Trophoblast cell (in vitro differentiated cells and primary cell): ENCODE measurements at regions not wholly inside any gene's neighbourhood (a gene's known extent, or its start where the extent isn't known, plus 50 kb on each side); places are given as distances from the start of the nearest gene placed in this dataset.

Experiments
- DNase-seq, 2 donors: peaks; one replicate each; pipeline ENCODE4 v3.0.0-alpha.2; 2016
- H2AFZ ChIP-seq: 2 replicates; pipeline ENCODE4 v1.6.1; 2013; ENCODE audit warnings: low read length, moderate library complexity, mild to moderate bottlenecking; ENCODE audit not compliant: insufficient read depth, poor library complexity
- H2AK5ac ChIP-seq: 2 replicates; pipeline ENCODE4 v1.6.1; 2013; ENCODE audit warnings: mild to moderate bottlenecking, low read length
- H2BK120ac ChIP-seq: 2 replicates; pipeline ENCODE4 v1.6.1; 2013; ENCODE audit warnings: low read length, mild to moderate bottlenecking, moderate library complexity; ENCODE audit not compliant: insufficient read depth, poor library complexity
- H2BK12ac ChIP-seq: 2 replicates; pipeline ENCODE4 v1.6.1; 2013; ENCODE audit warnings: mild to moderate bottlenecking, low read length, moderate library complexity
- H2BK5ac ChIP-seq: 2 replicates; pipeline ENCODE4 v1.6.1; 2013; ENCODE audit warnings: low read length, low read depth, moderate library complexity, mild to moderate bottlenecking; ENCODE audit not compliant: poor library complexity
- H3K14ac ChIP-seq: 2 replicates; pipeline ENCODE4 v1.6.1; 2013; ENCODE audit warnings: mild to moderate bottlenecking, low read length
- H3K18ac ChIP-seq: 2 replicates; pipeline ENCODE4 v1.6.1; 2013; ENCODE audit warnings: mild to moderate bottlenecking, low read length
- H3K23ac ChIP-seq: 2 replicates; pipeline ENCODE4 v1.6.1; 2013; ENCODE audit warnings: low read length
- H3K27ac ChIP-seq: 2 replicates; pipeline ENCODE4 v1.5.1; 2013; ENCODE audit warnings: low read depth, mild to moderate bottlenecking, inconsistent platforms, low read length, moderate library complexity
- H3K27me3 ChIP-seq: 2 replicates; pipeline ENCODE4 v1.6.1; 2013; ENCODE audit warnings: inconsistent platforms, mild to moderate bottlenecking, low read length, moderate library complexity; ENCODE audit not compliant: insufficient read depth
- H3K36me3 ChIP-seq, 2 experiments: 1 replicate in 1 of 2; 2 replicates in 1 of 2; pipeline ENCODE4 v1.6.1; 2013; ENCODE audit warnings: low read length in 2 of 2, mild to moderate bottlenecking in 2 of 2, moderate library complexity in 1 of 2; ENCODE audit not compliant: insufficient read depth in 2 of 2, control insufficient read depth in 1 of 2
- H3K4ac ChIP-seq: 2 replicates; pipeline ENCODE4 v1.6.1; 2013; ENCODE audit warnings: low read depth, mild to moderate bottlenecking, low read length, moderate library complexity
- H3K4me1 ChIP-seq, 2 experiments: 1 replicate in 1 of 2; 2 replicates in 1 of 2; pipeline ENCODE4 v1.6.1; 2013; ENCODE audit warnings: low read length in 2 of 2, mild to moderate bottlenecking in 2 of 2, moderate library complexity in 1 of 2; ENCODE audit not compliant: insufficient read depth in 2 of 2, control insufficient read depth in 1 of 2
- H3K4me2 ChIP-seq: 2 replicates; pipeline ENCODE4 v1.6.1; 2013; ENCODE audit warnings: inconsistent platforms, mild to moderate bottlenecking, low read length, moderate library complexity
- H3K4me3 ChIP-seq: 2 replicates; pipeline ENCODE4 v1.5.1; 2013; ENCODE audit warnings: mild to moderate bottlenecking, low read depth, low read length, inconsistent platforms
- H3K79me1 ChIP-seq: one replicate; pipeline ENCODE4 v1.6.1; 2013; ENCODE audit warnings: low read length
- H3K79me2 ChIP-seq: 2 replicates; pipeline ENCODE4 v1.6.1; 2013; ENCODE audit warnings: low read length, mild to moderate bottlenecking; ENCODE audit not compliant: control insufficient read depth, insufficient read depth, poor library complexity
- H3K9ac ChIP-seq: 2 replicates; pipeline ENCODE4 v1.6.1; 2013; ENCODE audit warnings: mild to moderate bottlenecking, low read length
- H3K9me3 ChIP-seq: 2 replicates; pipeline ENCODE4 v1.6.1; 2013; ENCODE audit warnings: low read depth, mild to moderate bottlenecking, control low read depth, inconsistent platforms, low read length; ENCODE audit not compliant: insufficient read depth
- H4K12ac ChIP-seq: 2 replicates; pipeline ENCODE4 v1.6.1; 2013; ENCODE audit warnings: low read depth, mild to moderate bottlenecking, low read length, moderate library complexity
- H4K8ac ChIP-seq: 2 replicates; pipeline ENCODE4 v1.6.1; 2013; ENCODE audit warnings: low read depth, mild to moderate bottlenecking, low read length, moderate library complexity
- H4K91ac ChIP-seq: one replicate; pipeline ENCODE4 v1.6.1; 2013; ENCODE audit warnings: low read depth, mild to moderate bottlenecking, low read length, moderate library complexity
- WGBS: extraction: QIAGEN DNeasy Blood & Tissue Kit; methylation state at CpG from one replicate; pipeline ENCODE4 v1.1.7; 2013; ENCODE audit warnings: missing lambda C conversion rate; ENCODE audit not compliant: insufficient read length, insufficient coverage; ENCODE audit errors: extremely low coverage; 5-methylcytosine and 5-hydroxymethylcytosine counted together

DNA sequence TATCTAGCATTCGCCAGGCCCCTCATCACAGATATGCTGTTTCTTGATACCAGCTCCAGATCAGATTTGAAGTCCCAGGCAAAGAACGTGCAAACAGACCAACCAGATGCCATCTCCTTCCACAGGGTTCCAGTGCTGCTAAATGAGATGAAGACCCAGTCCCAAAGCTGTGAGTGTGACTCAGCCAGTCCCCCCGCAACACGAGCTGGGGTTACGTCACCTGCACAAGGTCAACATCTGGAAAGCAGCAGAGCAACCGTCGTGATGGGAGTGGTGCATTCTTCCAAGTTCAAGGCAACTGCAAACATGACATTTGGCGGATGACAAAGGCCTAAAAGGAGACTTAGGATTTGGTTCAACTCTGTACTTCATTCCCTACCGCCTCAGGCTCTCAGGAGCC, 69.6 kb upstream of the TIAM1 start:
- Histone ChIP-seq H3K14ac (no peak overlapping the region), H3K4me1 (peaks cover 5 to 16% of the 10 kb centered on the region in 2 experiments), H3K27ac (no peak overlapping the region), H4K91ac (no peak overlapping the region), H3K27me3 (no peaks in the 10 kb centered on the region), H3K9ac (no peak overlapping the region), H2BK12ac (no peak overlapping the region), H3K4me2 (no peak overlapping the region), H2AFZ (no peak overlapping the region), H2BK5ac (no peak overlapping the region), H2AK5ac (no peak overlapping the region), H3K9me3 (no peaks in the 10 kb centered on the region), H4K12ac (no peak overlapping the region), H3K36me3 (no peaks in the 10 kb centered on the region), H3K79me2 (no peaks in the 10 kb centered on the region), H3K18ac (no peak overlapping the region), H3K23ac (no peak overlapping the region), H3K4ac (no peak overlapping the region), H4K8ac (no peak overlapping the region), H3K79me1 (no peaks in the 10 kb centered on the region), H3K4me3 (no peak overlapping the region), H2BK120ac (no peak overlapping the region)
- no CpG with 5 or more reads among the region's 9 CpGs for WGBS
- no peak for DNase-seq

DNA sequence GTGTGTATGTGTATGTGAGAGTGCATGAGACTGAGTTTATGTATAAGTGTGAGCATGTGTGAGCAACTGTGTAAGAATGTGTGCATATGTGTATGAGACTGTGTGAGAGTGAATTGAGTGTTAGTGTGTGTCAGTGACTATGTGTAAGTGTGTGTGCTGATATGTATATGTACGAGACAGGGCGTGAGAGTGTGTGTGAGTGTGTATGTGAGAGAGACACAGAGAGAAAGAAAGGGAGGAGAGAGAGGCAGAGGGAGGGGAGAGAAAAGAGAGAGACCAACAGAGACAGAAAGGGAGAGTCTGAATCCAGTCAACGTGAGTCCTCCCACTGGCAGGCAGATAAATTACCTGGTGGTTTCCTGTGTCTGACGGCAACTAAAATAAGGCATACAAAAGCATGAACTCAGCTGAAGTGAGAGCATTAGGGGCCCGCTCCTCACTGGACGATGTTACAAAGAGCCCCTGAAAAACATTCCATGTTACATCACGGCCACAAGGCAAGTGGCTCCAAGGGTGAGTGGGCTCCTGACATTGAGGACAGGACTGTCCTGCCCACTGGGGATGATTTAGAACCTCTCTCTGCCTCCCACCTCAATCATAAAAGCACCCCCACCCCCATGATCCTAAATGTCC, 66.6 kb upstream of the TIAM1 start:
- no peak overlapping the region for H2BK120ac ChIP-seq
- H2AFZ ChIP-seq, result no peak overlapping the region
- H3K4ac ChIP-seq, result no peak overlapping the region
- no peak for DNase-seq
- H2BK12ac ChIP-seq, result no peak overlapping the region
- H3K4me2 ChIP-seq, result no peak overlapping the region
- H3K18ac ChIP-seq, result no peak overlapping the region
- H4K12ac ChIP-seq, result no peak overlapping the region
- no peak overlapping the region for H3K23ac ChIP-seq
- H3K79me1 ChIP-seq, result no peaks in the 10 kb centered on the region
- 100% methylated on average over 2 of the region's 7 CpGs for WGBS
- no peak overlapping the region for H3K27ac ChIP-seq
- peaks cover 5 to 12% of the 10 kb centered on the region in 2 experiments for H3K4me1 ChIP-seq
- H4K8ac ChIP-seq, result no peak overlapping the region
- no peaks in the 10 kb centered on the region for H3K79me2 ChIP-seq
- H3K27me3 ChIP-seq, result no peaks in the 10 kb centered on the region
- H3K4me3 ChIP-seq, result no peak overlapping the region
- no peaks in the 10 kb centered on the region for H3K36me3 ChIP-seq
- no peak overlapping the region for H4K91ac ChIP-seq
- no peak overlapping the region for H2BK5ac ChIP-seq
- H2AK5ac ChIP-seq, result no peak overlapping the region
- H3K9ac ChIP-seq, result no peak overlapping the region
- H3K9me3 ChIP-seq, result no peaks in the 10 kb centered on the region
- no peak overlapping the region for H3K14ac ChIP-seq

DNA sequence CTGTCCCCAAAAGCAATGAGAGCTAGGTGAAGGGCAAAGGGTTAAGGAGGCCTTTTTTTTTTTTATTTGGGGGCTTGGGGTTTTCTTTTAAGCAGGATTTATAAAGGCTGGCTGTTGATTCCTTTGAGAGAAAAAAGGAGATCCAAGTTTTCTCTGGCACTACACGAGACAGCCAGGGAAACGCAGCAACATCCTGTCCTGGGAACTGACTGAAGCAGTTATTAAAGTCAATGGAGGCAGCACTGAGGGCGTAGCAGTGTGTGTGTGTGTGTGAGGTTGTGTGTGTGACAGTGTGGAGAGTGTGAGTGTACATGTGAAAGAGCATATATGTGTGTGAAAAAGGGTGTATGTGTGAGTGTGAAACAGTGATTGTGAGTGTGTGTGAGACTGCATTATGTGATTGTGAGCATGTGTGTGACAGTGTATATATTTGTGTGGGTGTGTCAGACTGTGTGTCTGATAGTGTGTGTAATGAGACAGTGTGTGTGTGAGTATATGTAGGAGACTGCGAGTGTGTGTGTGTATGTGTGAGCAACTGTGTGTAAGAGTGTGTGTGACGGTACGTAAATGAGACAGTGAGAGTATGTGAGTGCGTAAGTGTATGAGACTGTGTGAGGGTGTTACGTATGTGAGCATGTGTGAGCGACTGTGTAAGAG, 65.9 kb upstream of the TIAM1 start:
- Histone ChIP-seq H3K4me3 (peak overlapping the region; percentile 11), H3K4me2 (no peak overlapping the region), H3K4ac (no peak overlapping the region), H3K14ac (no peak overlapping the region), H3K27ac (no peak overlapping the region), H3K9ac (no peak overlapping the region), H2BK120ac (no peak overlapping the region), H2AFZ (no peak overlapping the region), H3K79me2 (no peaks in the 10 kb centered on the region), H4K8ac (no peak overlapping the region), H3K4me1 (peaks cover 5 to 12% of the 10 kb centered on the region in 2 experiments), H4K12ac (no peak overlapping the region), H2BK5ac (no peak overlapping the region), H4K91ac (no peak overlapping the region), H2BK12ac (no peak overlapping the region), H3K27me3 (no peaks in the 10 kb centered on the region), H3K18ac (peak overlapping the region; percentile 12), H2AK5ac (peak overlapping the region; percentile 11), H3K23ac (peak overlapping the region; percentile 13), H3K9me3 (no peaks in the 10 kb centered on the region), H3K79me1 (no peaks in the 10 kb centered on the region), H3K36me3 (no peaks in the 10 kb centered on the region)
- no peak for DNase-seq
- 100% methylated on average over 5 of the region's 9 CpGs for WGBS

DNA sequence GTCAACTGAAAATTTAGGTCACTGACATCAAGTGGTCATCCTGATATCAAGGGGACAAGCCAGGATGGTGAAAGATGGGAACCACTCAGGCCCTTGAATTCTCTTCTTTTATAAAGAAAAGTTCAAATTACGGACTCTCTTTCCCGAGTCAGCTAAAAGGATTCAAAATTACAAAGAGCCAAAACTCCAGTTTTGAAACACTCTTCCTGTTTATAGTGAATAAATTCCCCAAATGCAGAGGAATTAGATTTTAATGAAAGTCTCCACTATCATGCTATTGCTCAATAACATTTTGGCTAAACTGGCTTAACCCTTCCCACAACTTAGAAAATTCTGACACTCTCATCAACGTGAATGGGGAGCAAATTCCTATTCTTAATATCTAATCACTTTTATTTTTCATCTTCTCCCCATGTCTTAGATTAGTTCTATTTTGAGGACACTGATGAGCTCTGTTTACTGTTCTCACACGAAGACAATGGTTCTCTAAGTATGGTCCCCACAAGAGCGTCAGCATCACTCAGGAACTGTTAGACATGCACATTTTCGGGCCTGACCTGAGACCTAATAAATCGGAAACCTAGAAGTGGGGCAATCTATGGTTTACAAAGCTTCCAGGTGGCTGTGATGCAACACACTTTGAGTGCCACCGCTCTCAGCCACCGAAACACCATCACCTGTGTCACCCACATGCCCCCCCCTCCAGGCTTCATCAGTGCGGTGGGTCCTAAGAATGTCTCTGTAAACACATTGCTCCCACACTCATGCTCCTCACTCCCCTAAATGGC, 64.4 kb upstream of the TIAM1 start:
- H2BK12ac ChIP-seq, result no peak overlapping the region
- no peak overlapping the region for H3K4me3 ChIP-seq
- no peak overlapping the region for H3K27ac ChIP-seq
- H4K8ac ChIP-seq, result no peak overlapping the region
- H3K9ac ChIP-seq, result no peak overlapping the region
- H2BK5ac ChIP-seq, result no peak overlapping the region
- no peaks in the 10 kb centered on the region for H3K27me3 ChIP-seq
- H3K4ac ChIP-seq, result no peak overlapping the region
- no peak overlapping the region for H3K18ac ChIP-seq
- no peak overlapping the region for H3K4me2 ChIP-seq
- no CpG with 5 or more reads among the region's 10 CpGs for WGBS
- no peak overlapping the region for H2BK120ac ChIP-seq
- no peak overlapping the region for H4K12ac ChIP-seq
- no peak overlapping the region for H3K14ac ChIP-seq
- no peak overlapping the region for H3K23ac ChIP-seq
- no peak for DNase-seq
- peaks cover 1% of the 10 kb centered on the region for H3K79me1 ChIP-seq
- no peaks in the 10 kb centered on the region for H3K9me3 ChIP-seq
- H3K36me3 ChIP-seq, result no peaks in the 10 kb centered on the region
- H4K91ac ChIP-seq, result no peak overlapping the region
- no peaks in the 10 kb centered on the region for H3K79me2 ChIP-seq
- H2AFZ ChIP-seq, result no peak overlapping the region
- H3K4me1 ChIP-seq, result peaks cover 0 to 9% of the 10 kb centered on the region in 2 experiments
- no peak overlapping the region for H2AK5ac ChIP-seq
